HG03060 (cell line): ENCODE measurements at regions not wholly inside any gene's neighbourhood (a gene's known extent, or its start where the extent isn't known, plus 50 kb on each side); places are given as distances from the start of the nearest gene placed in this dataset.

Experiments
- ATAC-seq: cut with Tn5 transposase; IDR thresholded peaks from one replicate; pipeline ENCODE4 v1.9.1; 2021; ENCODE audit warnings: low read depth, moderate number of reproducible peaks; ENCODE audit not compliant: unreplicated experiment

GRCh38 chr6:155975506-155975905, 519.9 kb upstream of the NOX3 start:
- no peak for ATAC-seq

- no peak for ATAC-seq
These were observed 519.2 kb upstream of the NOX3 start for GRCh38 chr6:155974811-155975323.

GRCh38 chr6:155974359-155974758, 518.7 kb upstream of the NOX3 start:
- ATAC-seq = no peak

GRCh38 chr6:155970876-155971708, 515.5 kb upstream of the NOX3 start:
- no peak for ATAC-seq

GRCh38 chr6:155970472-155970871, 514.8 kb upstream of the NOX3 start:
- no peak for ATAC-seq

GRCh38 chr6:155968921-155969320, 513.3 kb upstream of the NOX3 start:
- no peak for ATAC-seq

- ATAC-seq = no peak
These were observed 511.7 kb upstream of the NOX3 start for GRCh38 chr6:155967322-155967721.

- ATAC-seq = no peak
These were observed 508.9 kb upstream of the NOX3 start for GRCh38 chr6:155964544-155964943.

- no peak for ATAC-seq
These were observed 506.6 kb upstream of the NOX3 start for GRCh38 chr6:155962276-155962675.

GRCh38 chr6:155959898-155960495, 504.4 kb upstream of the NOX3 start:
- ATAC-seq = no peak

- ATAC-seq = no peak
These were observed 502.9 kb upstream of the NOX3 start for GRCh38 chr6:155958550-155958949.

GRCh38 chr6:155955038-155955437, 499.4 kb upstream of the NOX3 start:
- ATAC-seq = no peak

- ATAC-seq = no peak
These were observed 498.5 kb upstream of the NOX3 start for GRCh38 chr6:155954149-155954548.

- ATAC-seq = no peak
These were observed 493.6 kb upstream of the NOX3 start for GRCh38 chr6:155949256-155949655.

- no peak for ATAC-seq
These were observed 491.2 kb upstream of the NOX3 start for GRCh38 chr6:155946860-155947259.

- ATAC-seq = no peak
These were observed 488.0 kb upstream of the NOX3 start for GRCh38 chr6:155943635-155944034.

- ATAC-seq = no peak
These were observed 483.6 kb upstream of the NOX3 start for GRCh38 chr6:155939253-155939652.

GRCh38 chr6:155936551-155936950, 480.9 kb upstream of the NOX3 start:
- ATAC-seq = no peak

GRCh38 chr6:155936127-155936526, 480.5 kb upstream of the NOX3 start:
- no peak for ATAC-seq

- no peak for ATAC-seq
These were observed 461.4 kb upstream of the NOX3 start for GRCh38 chr6:155916846-155917624.

GRCh38 chr6:155915651-155916050, 460.0 kb upstream of the NOX3 start:
- ATAC-seq = no peak
